Hepatocyte (in vitro differentiated cells): ENCODE measurements at regions not wholly inside any gene's neighbourhood (a gene's known extent, or its start where the extent isn't known, plus 50 kb on each side); places are given as distances from the start of the nearest gene placed in this dataset.

ENCODE experiments used
- DNase-seq: peaks from one replicate; pipeline ENCODE4 v3.0.0-alpha.2; 2016; ENCODE audit warnings: low spot score
- H2AFZ ChIP-seq: fragments of 200-600 bp; sonication (generic); 2 replicates; pipeline ENCODE4 v1.6.0; 2016; ENCODE audit warnings: antibody characterized with exemption, mild to moderate bottlenecking
- H3K27ac ChIP-seq: fragments of 200-600 bp; sonication (generic); 2 replicates; pipeline ENCODE4 v1.5.1; 2016; ENCODE audit warnings: mild to moderate bottlenecking
- H3K27me3 ChIP-seq: fragments of 200-600 bp; sonication (generic); 2 replicates; pipeline ENCODE4 v1.6.1; 2016
- H3K36me3 ChIP-seq: fragments of 200-600 bp; sonication (generic); replicated peaks from 2 replicates; pipeline ENCODE4 v1.5.1; 2016; ENCODE audit warnings: low read depth; ENCODE audit not compliant: insufficient read depth
- H3K4me1 ChIP-seq: fragments of 200-600 bp; sonication (generic); 2 replicates; pipeline ENCODE4 v1.5.1; 2016; ENCODE audit warnings: mild to moderate bottlenecking, moderate library complexity; ENCODE audit not compliant: insufficient read depth
- H3K4me2 ChIP-seq: fragments of 200-600 bp; sonication (generic); 2 replicates; pipeline ENCODE4 v1.6.0; 2016
- H3K4me3 ChIP-seq: fragments of 200-600 bp; sonication (generic); 2 replicates; pipeline ENCODE4 v1.5.1; 2016; ENCODE audit warnings: mild to moderate bottlenecking
- H3K79me2 ChIP-seq: fragments of 200-600 bp; sonication (generic); 2 replicates; pipeline ENCODE4 v1.6.0; 2017; ENCODE audit warnings: mild to moderate bottlenecking
- H3K9me2 ChIP-seq: fragments of 200-600 bp; sonication (generic); replicated peaks from 2 replicates; pipeline ENCODE4 v1.6.0; 2017; ENCODE audit warnings: mild to moderate bottlenecking; ENCODE audit not compliant: insufficient read depth
- H3K9me3 ChIP-seq: fragments of 200-600 bp; sonication (generic); 2 replicates; pipeline ENCODE4 v1.5.1; 2016; ENCODE audit warnings: low read depth, mild to moderate bottlenecking
- H4K20me1 ChIP-seq: fragments of 200-600 bp; sonication (generic); 2 replicates; pipeline ENCODE4 v1.6.0; 2016; ENCODE audit warnings: mild to moderate bottlenecking; ENCODE audit not compliant: insufficient read depth, poor library complexity, severe bottlenecking
- EZH2 ChIP-seq: fragments of 200-600 bp; sonication (generic); IDR thresholded peaks from 2 replicates; pipeline ENCODE4 v1.6.1; 2016; ENCODE audit warnings: antibody characterized with exemption, mild to moderate bottlenecking, borderline replicate concordance
- EZH2phosphoT487 ChIP-seq: fragments of 200-600 bp; sonication (generic); IDR thresholded peaks from one replicate; pipeline ENCODE4 v1.6.1; 2018; ENCODE audit warnings: antibody characterized with exemption, mild to moderate bottlenecking, low read depth, moderate library complexity; ENCODE audit not compliant: unreplicated experiment, severe bottlenecking
- WGBS: methylation state at CpG from one replicate; pipeline ENCODE4 v1.1.6; 2016; ENCODE audit warnings: low lambda C conversion rate; ENCODE audit errors: missing lambda C conversion rate; 5-methylcytosine and 5-hydroxymethylcytosine counted together
- TF ChIP-seq, protein P1 (sequence below): fragments of 200-600 bp; sonication (generic); IDR thresholded peaks from 2 replicates; pipeline ENCODE4 v1.5.1; 2016; ENCODE audit warnings: antibody characterized with exemption, mild to moderate bottlenecking; ENCODE audit not compliant: poor library complexity

DNA sequence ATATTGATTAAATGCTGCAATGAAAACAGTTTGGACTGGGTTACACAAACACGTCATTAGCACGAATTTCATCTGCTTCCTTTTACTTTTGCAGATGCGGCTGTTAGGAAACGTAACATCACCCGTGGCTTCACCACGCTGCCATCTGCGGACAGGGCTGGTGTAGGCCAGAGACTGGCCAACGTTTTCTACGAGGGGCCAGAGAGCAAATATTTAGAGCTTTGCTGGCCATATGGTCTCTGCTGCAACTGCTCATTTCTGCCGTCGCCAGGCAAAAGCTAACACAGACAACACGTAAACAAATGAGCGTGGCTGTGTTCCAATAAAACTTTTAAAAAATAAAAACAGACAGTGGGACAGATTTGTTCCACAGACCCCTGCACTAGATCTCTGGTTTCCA lies 96.6 kb downstream of the ENGASE start:
- Histone ChIP-seq H4K20me1 (no peaks in the 10 kb centered on the region), H3K9me2 (no peaks in the 10 kb centered on the region), H3K4me1 (no peaks in the 10 kb centered on the region), H3K4me3 (no peak overlapping the region), H3K4me2 (no peak overlapping the region), H3K79me2 (no peaks in the 10 kb centered on the region), H3K9me3 (no peaks in the 10 kb centered on the region), H3K27me3 (no peaks in the 10 kb centered on the region), H3K36me3 (no peaks in the 10 kb centered on the region), H3K27ac (no peak overlapping the region), H2AFZ (no peak overlapping the region)
- TF ChIP-seq EZH2phosphoT487 = no peak
- TF ChIP-seq, protein P1, sequence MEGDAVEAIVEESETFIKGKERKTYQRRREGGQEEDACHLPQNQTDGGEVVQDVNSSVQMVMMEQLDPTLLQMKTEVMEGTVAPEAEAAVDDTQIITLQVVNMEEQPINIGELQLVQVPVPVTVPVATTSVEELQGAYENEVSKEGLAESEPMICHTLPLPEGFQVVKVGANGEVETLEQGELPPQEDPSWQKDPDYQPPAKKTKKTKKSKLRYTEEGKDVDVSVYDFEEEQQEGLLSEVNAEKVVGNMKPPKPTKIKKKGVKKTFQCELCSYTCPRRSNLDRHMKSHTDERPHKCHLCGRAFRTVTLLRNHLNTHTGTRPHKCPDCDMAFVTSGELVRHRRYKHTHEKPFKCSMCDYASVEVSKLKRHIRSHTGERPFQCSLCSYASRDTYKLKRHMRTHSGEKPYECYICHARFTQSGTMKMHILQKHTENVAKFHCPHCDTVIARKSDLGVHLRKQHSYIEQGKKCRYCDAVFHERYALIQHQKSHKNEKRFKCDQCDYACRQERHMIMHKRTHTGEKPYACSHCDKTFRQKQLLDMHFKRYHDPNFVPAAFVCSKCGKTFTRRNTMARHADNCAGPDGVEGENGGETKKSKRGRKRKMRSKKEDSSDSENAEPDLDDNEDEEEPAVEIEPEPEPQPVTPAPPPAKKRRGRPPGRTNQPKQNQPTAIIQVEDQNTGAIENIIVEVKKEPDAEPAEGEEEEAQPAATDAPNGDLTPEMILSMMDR = no peak
- no peak for TF ChIP-seq EZH2
- 51% methylated on average over 13 of the region's 13 CpGs for WGBS
- no peak for DNase-seq

DNA sequence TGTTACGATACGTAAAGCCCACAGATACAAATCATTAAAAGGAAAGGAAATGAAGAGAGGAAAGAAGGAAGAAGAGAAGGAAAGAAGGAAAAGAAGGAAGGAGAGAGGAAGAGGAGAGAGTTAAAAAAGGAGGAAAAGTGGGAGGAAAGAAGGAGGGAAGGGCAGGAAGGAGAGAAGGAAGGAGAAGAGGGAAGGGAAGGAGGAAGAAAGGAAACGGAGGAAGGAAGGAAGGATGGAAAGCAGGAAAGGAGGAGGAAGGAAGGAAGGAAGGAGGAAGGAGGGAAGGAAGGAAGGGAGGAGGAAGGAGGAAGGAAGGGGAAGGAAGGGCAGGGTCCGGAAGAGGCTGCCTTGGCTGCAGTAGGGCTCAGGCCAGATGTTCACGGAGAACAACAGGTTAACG lies 95.2 kb downstream of the ENGASE start:
- DNase-seq = no peak
- no peak overlapping the region for H2AFZ ChIP-seq
- no peaks in the 10 kb centered on the region for H3K79me2 ChIP-seq
- peaks cover 5% of the 10 kb centered on the region for H3K27me3 ChIP-seq
- no peaks in the 10 kb centered on the region for H3K36me3 ChIP-seq
- H3K4me2 ChIP-seq = no peak overlapping the region
- H3K9me2 ChIP-seq = no peaks in the 10 kb centered on the region
- no peaks in the 10 kb centered on the region for H3K4me1 ChIP-seq
- H4K20me1 ChIP-seq = no peaks in the 10 kb centered on the region
- H3K9me3 ChIP-seq = no peaks in the 10 kb centered on the region
- TF ChIP-seq EZH2phosphoT487 (no peak), EZH2 (no peak)
- TF ChIP-seq, protein P1 = no peak
- no peak overlapping the region for H3K4me3 ChIP-seq
- whole genome bisulfite sequencing = 87% methylated on average over 6 of the region's 6 CpGs
- H3K27ac ChIP-seq = no peak overlapping the region

DNA sequence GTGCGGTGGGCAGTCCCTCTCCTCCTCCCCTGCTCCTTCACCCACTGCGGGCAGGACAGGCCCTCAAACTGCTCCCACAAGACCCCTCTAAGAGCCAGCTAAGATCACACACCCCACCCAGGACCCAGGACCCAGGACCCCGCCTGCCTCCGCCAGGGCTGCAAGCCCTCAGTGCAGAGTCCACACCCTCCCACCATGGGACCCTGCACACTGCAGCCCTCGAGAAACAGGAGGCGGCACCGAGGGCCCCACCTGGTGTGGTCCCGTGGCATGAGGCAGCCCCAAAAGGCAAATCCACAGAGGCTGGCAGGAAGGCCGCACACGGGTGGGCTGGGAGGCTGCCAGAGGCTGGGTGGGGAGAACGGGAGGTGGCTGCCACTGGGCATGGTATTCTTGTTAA lies 94.7 kb downstream of the ENGASE start:
- TF ChIP-seq EZH2 (no peak), EZH2phosphoT487 (no peak)
- TF ChIP-seq, protein P1 = no peak
- Histone ChIP-seq H3K4me1 (no peaks in the 10 kb centered on the region), H3K9me2 (no peaks in the 10 kb centered on the region), H3K4me2 (no peak overlapping the region), H3K27me3 (peaks cover 5% of the 10 kb centered on the region), H3K79me2 (no peaks in the 10 kb centered on the region), H2AFZ (no peak overlapping the region), H3K4me3 (no peak overlapping the region), H3K9me3 (no peaks in the 10 kb centered on the region), H3K36me3 (no peaks in the 10 kb centered on the region), H3K27ac (no peak overlapping the region), H4K20me1 (no peaks in the 10 kb centered on the region)
- WGBS = 84% methylated on average over 10 of the region's 11 CpGs
- no peak for DNase-seq

DNA sequence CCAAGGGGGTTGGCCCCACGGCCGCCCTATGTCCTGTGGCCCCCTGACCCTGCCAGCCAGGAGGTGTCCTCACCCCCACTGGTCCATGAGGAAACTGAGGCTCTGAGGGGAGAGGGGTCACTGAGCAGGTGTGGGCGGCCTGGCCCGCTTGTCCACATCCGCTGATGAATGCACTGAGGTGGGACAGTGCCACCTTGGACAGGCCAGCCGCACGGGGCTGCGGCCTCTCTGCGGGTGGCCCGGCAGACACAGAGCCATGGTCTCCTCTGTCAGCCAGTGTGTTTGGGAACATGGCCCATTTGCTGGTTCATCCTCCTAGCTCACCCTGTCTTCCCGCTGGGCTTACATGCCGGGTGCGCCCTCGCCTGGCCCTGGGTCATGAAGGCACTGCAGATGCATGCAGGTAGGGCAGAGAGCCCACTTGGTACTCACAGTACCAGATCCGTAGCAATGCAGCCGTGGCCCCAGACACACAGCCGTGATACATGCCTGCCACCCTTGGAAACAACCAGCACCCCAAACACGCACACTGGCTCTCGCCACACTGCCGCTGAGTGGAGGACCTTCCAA lies 93.9 kb downstream of the ENGASE start:
- Histone ChIP-seq H3K9me3 (no peaks in the 10 kb centered on the region), H3K79me2 (no peaks in the 10 kb centered on the region), H4K20me1 (no peaks in the 10 kb centered on the region), H3K4me3 (no peak overlapping the region), H3K27me3 (peaks cover 5% of the 10 kb centered on the region), H3K36me3 (no peaks in the 10 kb centered on the region), H3K27ac (no peak overlapping the region), H3K4me2 (no peak overlapping the region), H3K4me1 (no peaks in the 10 kb centered on the region), H3K9me2 (no peaks in the 10 kb centered on the region), H2AFZ (no peak overlapping the region)
- 94% methylated on average over 19 of the region's 20 CpGs for WGBS
- no peak for DNase-seq
- TF ChIP-seq, protein P1 = no peak
- no peak for TF ChIP-seq EZH2phosphoT487
- no peak for TF ChIP-seq EZH2
